ENCODE measurements at regions not wholly inside any gene's neighbourhood (a gene's known extent, or its start where the extent isn't known, plus 50 kb on each side); places are given as distances from the start of the nearest gene placed in this dataset.

- Mint-ChIP-seq H3K9me3 (no peaks in the 10 kb centered on the region), H3K4me3 (no peak overlapping the region), H3K4me1 (peaks cover 8% of the 10 kb centered on the region), H3K27me3 (peaks cover 9% of the 10 kb centered on the region), H3K27ac (no peak overlapping the region)
- ATAC-seq (no peak), DNase-seq (no peak)
Measured at GRCh38 chr17:73783382-73783766, 139.1 kb upstream of the SDK2 start.

- Mint-ChIP-seq H3K27me3 (peaks cover 9% of the 10 kb centered on the region), H3K9me3 (no peaks in the 10 kb centered on the region), H3K4me3 (no peak overlapping the region), H3K4me1 (peaks cover 8% of the 10 kb centered on the region), H3K27ac (no peak overlapping the region)
- no peak for DNase-seq
- ATAC-seq = no peak
Measured at GRCh38 chr17:73783945-73784603, 139.8 kb upstream of the SDK2 start.

- H3K27me3 Mint-ChIP-seq = peaks cover 9% of the 10 kb centered on the region
- no peak for ATAC-seq
- peaks cover 8% of the 10 kb centered on the region for H3K4me1 Mint-ChIP-seq
- DNase-seq = no peak
- H3K4me3 Mint-ChIP-seq = no peak overlapping the region
- no peaks in the 10 kb centered on the region for H3K9me3 Mint-ChIP-seq
- no peak overlapping the region for H3K27ac Mint-ChIP-seq
Measured at GRCh38 chr17:73785496-73785895, 141.3 kb upstream of the SDK2 start.

GRCh38 chr17:73785958-73786743 lies 141.9 kb upstream of the SDK2 start:
- no peaks in the 10 kb centered on the region for H3K9me3 Mint-ChIP-seq
- ATAC-seq = no peak
- H3K4me3 Mint-ChIP-seq = no peak overlapping the region
- no peak for DNase-seq
- H3K4me1 Mint-ChIP-seq = peaks cover 8% of the 10 kb centered on the region
- H3K27ac Mint-ChIP-seq = no peak overlapping the region
- peaks cover 9% of the 10 kb centered on the region for H3K27me3 Mint-ChIP-seq

- H3K4me1 Mint-ChIP-seq = peaks cover 8% of the 10 kb centered on the region
- H3K4me3 Mint-ChIP-seq = no peak overlapping the region
- no peak for DNase-seq
- no peaks in the 10 kb centered on the region for H3K9me3 Mint-ChIP-seq
- H3K27ac Mint-ChIP-seq = no peak overlapping the region
- peaks cover 9% of the 10 kb centered on the region for H3K27me3 Mint-ChIP-seq
- ATAC-seq = no peak
Measured at GRCh38 chr17:73787076-73788059, 143.1 kb upstream of the SDK2 start.

GRCh38 chr17:73788111-73788510 lies 143.9 kb upstream of the SDK2 start:
- H3K27ac Mint-ChIP-seq = no peak overlapping the region
- DNase-seq = no peak
- H3K4me1 Mint-ChIP-seq = peaks cover under 1% of the 10 kb centered on the region
- H3K27me3 Mint-ChIP-seq = peaks cover 9% of the 10 kb centered on the region
- no peak for ATAC-seq
- no peak overlapping the region for H3K4me3 Mint-ChIP-seq
- no peaks in the 10 kb centered on the region for H3K9me3 Mint-ChIP-seq

GRCh38 chr17:73791121-73791520 lies 146.9 kb upstream of the SDK2 start:
- Mint-ChIP-seq H3K27ac (no peak overlapping the region), H3K4me1 (no peaks in the 10 kb centered on the region), H3K27me3 (peaks cover 7% of the 10 kb centered on the region), H3K4me3 (no peak overlapping the region), H3K9me3 (no peaks in the 10 kb centered on the region)
- no peak for DNase-seq
- no peak for ATAC-seq

GRCh38 chr17:73791631-73792030 lies 147.4 kb upstream of the SDK2 start:
- no peak for ATAC-seq
- no peaks in the 10 kb centered on the region for H3K4me1 Mint-ChIP-seq
- no peak overlapping the region for H3K4me3 Mint-ChIP-seq
- H3K27me3 Mint-ChIP-seq = peaks cover 2% of the 10 kb centered on the region
- H3K9me3 Mint-ChIP-seq = no peaks in the 10 kb centered on the region
- H3K27ac Mint-ChIP-seq = no peak overlapping the region
- DNase-seq = no peak

- H3K4me3 Mint-ChIP-seq = no peak overlapping the region
- no peak overlapping the region for H3K27ac Mint-ChIP-seq
- ATAC-seq = no peak
- H3K27me3 Mint-ChIP-seq = no peaks in the 10 kb centered on the region
- H3K4me1 Mint-ChIP-seq = no peaks in the 10 kb centered on the region
- no peak for DNase-seq
- H3K9me3 Mint-ChIP-seq = no peaks in the 10 kb centered on the region
Measured at GRCh38 chr17:73792994-73793393, 148.7 kb upstream of the SDK2 start.

- no peaks in the 10 kb centered on the region for H3K27me3 Mint-ChIP-seq
- ATAC-seq (no peak), DNase-seq (no peak)
- no peaks in the 10 kb centered on the region for H3K9me3 Mint-ChIP-seq
- no peaks in the 10 kb centered on the region for H3K4me1 Mint-ChIP-seq
- no peak overlapping the region for H3K27ac Mint-ChIP-seq
- no peak overlapping the region for H3K4me3 Mint-ChIP-seq
Measured at GRCh38 chr17:73794336-73794735, 150.1 kb upstream of the SDK2 start.

GRCh38 chr17:73795730-73796129 lies 151.5 kb upstream of the SDK2 start:
- Mint-ChIP-seq H3K27me3 (no peaks in the 10 kb centered on the region), H3K27ac (no peak overlapping the region), H3K9me3 (no peaks in the 10 kb centered on the region), H3K4me3 (no peak overlapping the region), H3K4me1 (peaks cover 6% of the 10 kb centered on the region)
- ATAC-seq (no peak), DNase-seq (no peak)

GRCh38 chr17:73797594-73798110 lies 153.4 kb upstream of the SDK2 start:
- H3K9me3 Mint-ChIP-seq = peaks cover 0 to 11% of the 10 kb centered on the region in 2 donors
- no peak for ATAC-seq
- peaks cover 6% of the 10 kb centered on the region for H3K4me1 Mint-ChIP-seq
- H3K4me3 Mint-ChIP-seq = no peak overlapping the region
- no peaks in the 10 kb centered on the region for H3K27me3 Mint-ChIP-seq
- H3K27ac Mint-ChIP-seq = no peak overlapping the region
- DNase-seq = no peak

- no peak for ATAC-seq
Measured at GRCh38 chr17:73798111-73798748, 154.0 kb upstream of the SDK2 start.

GRCh38 chr17:73799096-73799495 lies 154.9 kb upstream of the SDK2 start:
- H3K9me3 Mint-ChIP-seq = peaks cover 0 to 21% of the 10 kb centered on the region in 2 donors
- DNase-seq (no peak), ATAC-seq (no peak)
- no peak overlapping the region for H3K4me3 Mint-ChIP-seq
- H3K27ac Mint-ChIP-seq = no peak overlapping the region
- peaks cover 6% of the 10 kb centered on the region for H3K4me1 Mint-ChIP-seq
- no peaks in the 10 kb centered on the region for H3K27me3 Mint-ChIP-seq

More at GRCh38 chr17:73798111-73798748, 154.0 kb upstream of the SDK2 start:
- Mint-ChIP-seq H3K4me3 (no peak overlapping the region), H3K27me3 (no peaks in the 10 kb centered on the region), H3K9me3 (peaks cover 0 to 17% of the 10 kb centered on the region in 2 donors), H3K4me1 (peaks cover 6% of the 10 kb centered on the region), H3K27ac (no peak overlapping the region)
- DNase-seq = no peak
